B cell (primary cell): ENCODE measurements at regions not wholly inside any gene's neighbourhood (a gene's known extent, or its start where the extent isn't known, plus 50 kb on each side); places are given as distances from the start of the nearest gene placed in this dataset.

Source experiments
- EZH2 ChIP-seq: IDR thresholded peaks from 2 replicates; pipeline ENCODE4 v1.6.1; 2012; ENCODE audit warnings: borderline replicate concordance, low read depth, mild to moderate bottlenecking, moderate library complexity, low read length; ENCODE audit not compliant: insufficient read depth, poor library complexity, severe bottlenecking
- TF ChIP-seq, protein P1 (sequence below): fragments of 200-600 bp; IDR thresholded peaks from one replicate; pipeline ENCODE4 v1.8.0; 2022; ENCODE audit warnings: antibody characterized with exemption, mild to moderate bottlenecking

- TF ChIP-seq, protein P1, sequence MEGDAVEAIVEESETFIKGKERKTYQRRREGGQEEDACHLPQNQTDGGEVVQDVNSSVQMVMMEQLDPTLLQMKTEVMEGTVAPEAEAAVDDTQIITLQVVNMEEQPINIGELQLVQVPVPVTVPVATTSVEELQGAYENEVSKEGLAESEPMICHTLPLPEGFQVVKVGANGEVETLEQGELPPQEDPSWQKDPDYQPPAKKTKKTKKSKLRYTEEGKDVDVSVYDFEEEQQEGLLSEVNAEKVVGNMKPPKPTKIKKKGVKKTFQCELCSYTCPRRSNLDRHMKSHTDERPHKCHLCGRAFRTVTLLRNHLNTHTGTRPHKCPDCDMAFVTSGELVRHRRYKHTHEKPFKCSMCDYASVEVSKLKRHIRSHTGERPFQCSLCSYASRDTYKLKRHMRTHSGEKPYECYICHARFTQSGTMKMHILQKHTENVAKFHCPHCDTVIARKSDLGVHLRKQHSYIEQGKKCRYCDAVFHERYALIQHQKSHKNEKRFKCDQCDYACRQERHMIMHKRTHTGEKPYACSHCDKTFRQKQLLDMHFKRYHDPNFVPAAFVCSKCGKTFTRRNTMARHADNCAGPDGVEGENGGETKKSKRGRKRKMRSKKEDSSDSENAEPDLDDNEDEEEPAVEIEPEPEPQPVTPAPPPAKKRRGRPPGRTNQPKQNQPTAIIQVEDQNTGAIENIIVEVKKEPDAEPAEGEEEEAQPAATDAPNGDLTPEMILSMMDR, result no peak
- TF ChIP-seq EZH2, result no peak
These were observed 157.5 kb upstream of the CDH4 start for GRCh38 chr20:61094581-61094980.
